ENCODE measurements at regions not wholly inside any gene's neighbourhood (a gene's known extent, or its start where the extent isn't known, plus 50 kb on each side); places are given as distances from the start of the nearest gene placed in this dataset.

DNA sequence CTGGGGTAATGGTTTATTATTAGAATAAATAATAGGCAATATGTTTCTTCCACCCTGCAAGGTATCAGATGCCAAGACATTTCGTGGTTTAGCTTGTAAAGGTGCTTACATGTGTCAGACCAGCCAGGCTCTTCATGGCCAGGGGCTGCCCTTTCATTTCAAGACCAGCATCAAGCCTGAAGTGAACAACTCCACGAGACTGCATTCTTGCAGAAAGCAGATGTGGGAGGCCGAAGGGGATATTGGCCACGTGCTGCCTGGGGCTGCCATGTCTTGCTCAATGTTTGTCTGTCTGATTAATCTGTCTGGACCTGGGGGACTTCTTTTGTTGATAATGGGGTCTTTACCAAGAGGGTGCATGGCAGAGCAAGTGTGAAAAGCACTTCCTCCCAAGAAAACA is 294.2 kb upstream of the RBFOX1 start:
- TF ChIP-seq, protein P1, sequence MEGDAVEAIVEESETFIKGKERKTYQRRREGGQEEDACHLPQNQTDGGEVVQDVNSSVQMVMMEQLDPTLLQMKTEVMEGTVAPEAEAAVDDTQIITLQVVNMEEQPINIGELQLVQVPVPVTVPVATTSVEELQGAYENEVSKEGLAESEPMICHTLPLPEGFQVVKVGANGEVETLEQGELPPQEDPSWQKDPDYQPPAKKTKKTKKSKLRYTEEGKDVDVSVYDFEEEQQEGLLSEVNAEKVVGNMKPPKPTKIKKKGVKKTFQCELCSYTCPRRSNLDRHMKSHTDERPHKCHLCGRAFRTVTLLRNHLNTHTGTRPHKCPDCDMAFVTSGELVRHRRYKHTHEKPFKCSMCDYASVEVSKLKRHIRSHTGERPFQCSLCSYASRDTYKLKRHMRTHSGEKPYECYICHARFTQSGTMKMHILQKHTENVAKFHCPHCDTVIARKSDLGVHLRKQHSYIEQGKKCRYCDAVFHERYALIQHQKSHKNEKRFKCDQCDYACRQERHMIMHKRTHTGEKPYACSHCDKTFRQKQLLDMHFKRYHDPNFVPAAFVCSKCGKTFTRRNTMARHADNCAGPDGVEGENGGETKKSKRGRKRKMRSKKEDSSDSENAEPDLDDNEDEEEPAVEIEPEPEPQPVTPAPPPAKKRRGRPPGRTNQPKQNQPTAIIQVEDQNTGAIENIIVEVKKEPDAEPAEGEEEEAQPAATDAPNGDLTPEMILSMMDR (IDR thresholded peaks at IDR 0.05): no peak
- TF ChIP-seq POLR2A (IDR thresholded peaks at IDR 0.05): no peak

Data from transverse colon (tissue), 3 donors.